H9 (cell line): ENCODE measurements at regions not wholly inside any gene's neighbourhood (a gene's known extent, or its start where the extent isn't known, plus 50 kb on each side); places are given as distances from the start of the nearest gene placed in this dataset.

ENCODE experiments used
- DNase-seq: peaks from one replicate; pipeline ENCODE4 v3.0.0-alpha.2; 2017
- H2AFZ ChIP-seq: one replicate; pipeline ENCODE4 v1.6.1; 2013; ENCODE audit warnings: mild to moderate bottlenecking, low read length, control low read depth, moderate library complexity
- H2AK5ac ChIP-seq: 2 replicates; pipeline ENCODE4 v1.6.1; 2013; ENCODE audit warnings: low read length, control low read depth, mixed read lengths; ENCODE audit not compliant: insufficient read length
- H2BK120ac ChIP-seq: one replicate; pipeline ENCODE4 v1.6.1; 2013; ENCODE audit warnings: low read depth, mild to moderate bottlenecking, low read length, control low read depth, inconsistent platforms; ENCODE audit not compliant: poor library complexity, severe bottlenecking
- H2BK12ac ChIP-seq: 2 replicates; pipeline ENCODE4 v1.6.1; 2013; ENCODE audit warnings: low read length, control low read depth, mixed read lengths, low read depth; ENCODE audit not compliant: insufficient read length
- H2BK15ac ChIP-seq: 2 replicates; pipeline ENCODE4 v1.6.1; 2013; ENCODE audit warnings: low read depth, low read length, control low read depth
- H2BK20ac ChIP-seq: one replicate; pipeline ENCODE4 v1.6.1; 2013; ENCODE audit warnings: low read depth, mild to moderate bottlenecking, low read length, control low read depth, inconsistent platforms; ENCODE audit not compliant: poor library complexity, severe bottlenecking
- H2BK5ac ChIP-seq: 2 replicates; pipeline ENCODE4 v1.6.1; 2013; ENCODE audit warnings: low read length, control low read depth, mixed read lengths; ENCODE audit not compliant: insufficient read length
- H3K14ac ChIP-seq: 2 replicates; pipeline ENCODE4 v1.6.1; 2013; ENCODE audit warnings: low read length, control low read depth; ENCODE audit not compliant: insufficient read depth
- H3K18ac ChIP-seq: 2 replicates; pipeline ENCODE4 v1.6.1; 2013; ENCODE audit warnings: low read depth, mild to moderate bottlenecking, mixed read lengths, low read length, control low read depth; ENCODE audit not compliant: insufficient read length
- H3K23ac ChIP-seq: 2 replicates; pipeline ENCODE4 v1.6.1; 2013; ENCODE audit warnings: low read length, control low read depth, mixed read lengths, low read depth; ENCODE audit not compliant: insufficient read length
- H3K23me2 ChIP-seq: 2 replicates; pipeline ENCODE4 v1.6.1; 2013; ENCODE audit warnings: low read depth, mild to moderate bottlenecking, mixed read lengths, low read length, control low read depth; ENCODE audit not compliant: insufficient read length, poor library complexity, severe bottlenecking
- H3K27ac ChIP-seq: 2 replicates; pipeline ENCODE4 v1.5.1; 2013; ENCODE audit warnings: low read length, control low read depth, mixed read lengths, low read depth; ENCODE audit not compliant: insufficient read length
- H3K27me3 ChIP-seq: 2 replicates; pipeline ENCODE4 v1.6.1; 2013; ENCODE audit warnings: low read length, control low read depth, inconsistent platforms; ENCODE audit not compliant: insufficient read depth
- H3K4ac ChIP-seq: 2 replicates; pipeline ENCODE4 v1.6.1; 2013; ENCODE audit warnings: low read depth, mild to moderate bottlenecking, control low read depth, inconsistent platforms, low read length, moderate library complexity
- H3K4me1 ChIP-seq: 2 replicates; pipeline ENCODE4 v1.6.1; 2013; ENCODE audit warnings: low read length, control low read depth, inconsistent platforms; ENCODE audit not compliant: insufficient read depth
- H3K4me2 ChIP-seq: 2 replicates; pipeline ENCODE4 v1.6.1; 2013; ENCODE audit warnings: low read length, control low read depth, mixed read lengths; ENCODE audit not compliant: insufficient read length, insufficient read depth
- H3K56ac ChIP-seq: 2 replicates; pipeline ENCODE4 v1.6.1; 2013; ENCODE audit warnings: low read depth, mild to moderate bottlenecking, mixed read lengths, low read length, control low read depth; ENCODE audit not compliant: insufficient read length
- H3K79me1 ChIP-seq: 2 replicates; pipeline ENCODE4 v1.6.1; 2013; ENCODE audit warnings: low read depth, mild to moderate bottlenecking, moderate library complexity, low read length, control low read depth, inconsistent platforms; ENCODE audit not compliant: insufficient read depth, poor library complexity, severe bottlenecking
- H3K79me2 ChIP-seq: 2 replicates; pipeline ENCODE4 v1.6.1; 2013; ENCODE audit warnings: low read length, control low read depth, inconsistent platforms; ENCODE audit not compliant: insufficient read depth
- H3K9ac ChIP-seq: 2 replicates; pipeline ENCODE4 v1.6.1; 2013; ENCODE audit warnings: low read length, control low read depth, mixed read lengths; ENCODE audit not compliant: insufficient read length; ENCODE audit errors: extremely low read depth
- H3K9me3 ChIP-seq: one replicate; pipeline ENCODE4 v1.6.1; 2013; ENCODE audit warnings: low read depth, low read length, inconsistent platforms; ENCODE audit not compliant: control insufficient read depth
- H3T11ph ChIP-seq: one replicate; pipeline ENCODE4 v1.6.1; 2013; ENCODE audit warnings: mild to moderate bottlenecking, low read length, control low read depth, inconsistent platforms
- H4K20me1 ChIP-seq: one replicate; pipeline ENCODE4 v1.6.1; 2013; ENCODE audit not compliant: control insufficient read depth, insufficient read length, insufficient read depth
- H4K5ac ChIP-seq: 2 replicates; pipeline ENCODE4 v1.6.1; 2013; ENCODE audit warnings: low read depth, mild to moderate bottlenecking, mixed read lengths, low read length, control low read depth; ENCODE audit not compliant: insufficient read length
- H4K8ac ChIP-seq: replicated peaks from 2 replicates; pipeline ENCODE4 v1.6.1; 2013; ENCODE audit warnings: low read length, control low read depth, mixed read lengths, low read depth; ENCODE audit not compliant: insufficient read length
- H4K91ac ChIP-seq: 2 replicates; pipeline ENCODE4 v1.6.1; 2013; ENCODE audit warnings: low read depth, mild to moderate bottlenecking, moderate library complexity, mixed read lengths, low read length, control low read depth; ENCODE audit not compliant: insufficient read length
- H3K27ac Mint-ChIP-seq, 3 experiments: 2 replicates in 2 of 3; 3 replicates in 1 of 3; pipeline ENCODE4 v1.8.0; 2020 to 2021; ENCODE audit warnings: mixed read lengths in 3 of 3, mild to moderate bottlenecking in 1 of 3, moderate library complexity in 1 of 3
- H3K27me3 Mint-ChIP-seq: 2 replicates; pipeline ENCODE4 v1.8.0; 2021; ENCODE audit warnings: low read depth, mild to moderate bottlenecking, moderate library complexity, mixed read lengths
- H3K36me3 Mint-ChIP-seq, 3 experiments: 2 replicates in 2 of 3; 3 replicates in 1 of 3; pipeline ENCODE4 v1.8.0; 2020 to 2021; ENCODE audit warnings: low read depth in 3 of 3, mixed read lengths in 3 of 3; ENCODE audit not compliant: insufficient read depth in 1 of 3
- H3K4me1 Mint-ChIP-seq, 2 experiments: 2 replicates each; pipeline ENCODE4 v1.8.0; 2020; ENCODE audit warnings: mixed read lengths in 2 of 2
- H3K4me3 Mint-ChIP-seq, 2 experiments: 2 replicates in 1 of 2; 3 replicates in 1 of 2; pipeline ENCODE4 v1.8.0; 2020 to 2021; ENCODE audit warnings: mild to moderate bottlenecking in 2 of 2, mixed read lengths in 2 of 2, moderate library complexity in 1 of 2
- H3K9me3 Mint-ChIP-seq, 2 experiments: 2 replicates in 1 of 2; 3 replicates in 1 of 2; pipeline ENCODE4 v1.8.0; 2020; ENCODE audit warnings: mild to moderate bottlenecking in 2 of 2, mixed read lengths in 2 of 2, moderate library complexity in 1 of 2
- WGBS: extraction: QIAGEN DNeasy Blood & Tissue Kit; methylation state at CpG from one replicate; pipeline ENCODE4 v1.1.7; 2013; ENCODE audit warnings: missing lambda C conversion rate, low lambda C conversion rate, mixed read lengths; ENCODE audit not compliant: insufficient read length; ENCODE audit errors: extremely low coverage; 5-methylcytosine and 5-hydroxymethylcytosine counted together
- TF ChIP-seq, protein P1 (sequence below): fragments of 200-600 bp; sonication (generic); conservative IDR thresholded peaks from 3 replicates; pipeline ENCODE4 v1.8.0; 2021; ENCODE audit warnings: antibody characterized with exemption, mild to moderate bottlenecking

DNA sequence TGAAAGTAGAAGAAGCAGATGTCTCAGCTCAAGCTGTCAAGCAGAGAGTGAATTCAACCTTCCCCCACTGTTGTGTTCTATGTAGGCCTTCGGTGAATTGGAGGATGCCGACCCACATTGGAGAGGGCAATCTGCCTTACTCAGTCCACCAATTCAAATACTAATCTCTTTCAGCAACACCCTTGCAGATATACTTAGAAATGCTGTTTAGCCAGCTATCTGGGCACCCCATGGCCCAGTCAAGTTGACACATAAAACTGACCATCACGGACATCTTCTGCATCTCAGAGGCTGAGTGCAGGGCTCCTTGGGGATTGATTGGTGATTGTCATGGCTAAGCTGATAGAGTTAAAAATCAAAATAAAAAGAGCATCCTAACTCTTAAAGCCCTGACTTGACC lies 58.3 kb downstream of the IRX3 start:
- Histone ChIP-seq H4K5ac (no peak overlapping the region), H3K27ac (no peak overlapping the region), H4K20me1 (no peaks in the 10 kb centered on the region), H2BK20ac (no peak overlapping the region), H3K4me2 (no peak overlapping the region), H3K23ac (no peak overlapping the region), H3K9me3 (no peaks in the 10 kb centered on the region), H3K4me1 (no peaks in the 10 kb centered on the region), H3K14ac (no peak overlapping the region), H3K18ac (no peak overlapping the region), H4K91ac (no peak overlapping the region), H2AFZ (no peak overlapping the region), H2BK120ac (no peak overlapping the region), H2BK12ac (no peak overlapping the region), H2AK5ac (no peak overlapping the region), H3K79me2 (no peaks in the 10 kb centered on the region), H3T11ph (no peak overlapping the region), H3K79me1 (no peaks in the 10 kb centered on the region), H3K56ac (no peak overlapping the region), H3K23me2 (no peaks in the 10 kb centered on the region), H3K9ac (no peak overlapping the region), H2BK15ac (no peak overlapping the region), H3K27me3 (no peaks in the 10 kb centered on the region), H2BK5ac (no peak overlapping the region), H4K8ac (no peak overlapping the region), H3K4ac (no peak overlapping the region)
- TF ChIP-seq, protein P1, sequence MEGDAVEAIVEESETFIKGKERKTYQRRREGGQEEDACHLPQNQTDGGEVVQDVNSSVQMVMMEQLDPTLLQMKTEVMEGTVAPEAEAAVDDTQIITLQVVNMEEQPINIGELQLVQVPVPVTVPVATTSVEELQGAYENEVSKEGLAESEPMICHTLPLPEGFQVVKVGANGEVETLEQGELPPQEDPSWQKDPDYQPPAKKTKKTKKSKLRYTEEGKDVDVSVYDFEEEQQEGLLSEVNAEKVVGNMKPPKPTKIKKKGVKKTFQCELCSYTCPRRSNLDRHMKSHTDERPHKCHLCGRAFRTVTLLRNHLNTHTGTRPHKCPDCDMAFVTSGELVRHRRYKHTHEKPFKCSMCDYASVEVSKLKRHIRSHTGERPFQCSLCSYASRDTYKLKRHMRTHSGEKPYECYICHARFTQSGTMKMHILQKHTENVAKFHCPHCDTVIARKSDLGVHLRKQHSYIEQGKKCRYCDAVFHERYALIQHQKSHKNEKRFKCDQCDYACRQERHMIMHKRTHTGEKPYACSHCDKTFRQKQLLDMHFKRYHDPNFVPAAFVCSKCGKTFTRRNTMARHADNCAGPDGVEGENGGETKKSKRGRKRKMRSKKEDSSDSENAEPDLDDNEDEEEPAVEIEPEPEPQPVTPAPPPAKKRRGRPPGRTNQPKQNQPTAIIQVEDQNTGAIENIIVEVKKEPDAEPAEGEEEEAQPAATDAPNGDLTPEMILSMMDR: no peak
- no peaks in the 10 kb centered on the region for H3K4me1 Mint-ChIP-seq
- no peak overlapping the region for H3K27ac Mint-ChIP-seq
- DNase-seq: no peak
- no CpG with 5 or more reads among the region's 3 CpGs for WGBS
- peaks cover 6 to 17% of the 10 kb centered on the region in 2 experiments; a peak in 4 of 5 replicates for H3K9me3 Mint-ChIP-seq
- no peaks in the 10 kb centered on the region for H3K27me3 Mint-ChIP-seq
- H3K4me3 Mint-ChIP-seq: no peak overlapping the region
- peaks cover 0 to 5% (median 0%) of the 10 kb centered on the region in 3 experiments; a peak in 1 of 7 replicates for H3K36me3 Mint-ChIP-seq
